Retinal pigment epithelial cell (primary cell): ENCODE measurements at regions not wholly inside any gene's neighbourhood (a gene's known extent, or its start where the extent isn't known, plus 50 kb on each side); places are given as distances from the start of the nearest gene placed in this dataset.

Source experiments
- DNase-seq: peaks from one replicate; pipeline ENCODE4 v3.0.0-alpha.2; 2010; ENCODE audit warnings: low read depth
- H3K4me3 ChIP-seq: 2 replicates; pipeline ENCODE4 v1.5.1; 2011; ENCODE audit warnings: mild to moderate bottlenecking, low read length, control low read depth, moderate library complexity
- CTCF ChIP-seq: conservative IDR thresholded peaks from 2 replicates; pipeline ENCODE4 v1.5.1; 2011; ENCODE audit warnings: low read depth, low read length, control low read depth, inconsistent platforms

GRCh38 chr7:26099236-26099635, 52.8 kb upstream of the NFE2L3 start:
- no peak overlapping the region for H3K4me3 ChIP-seq
- DNase-seq: no peak
- TF ChIP-seq CTCF: no peak

GRCh38 chr7:26100406-26101339, 51.3 kb upstream of the NFE2L3 start:
- no peak overlapping the region for H3K4me3 ChIP-seq
- no peak for TF ChIP-seq CTCF
- DNase-seq: no peak

- no peak for TF ChIP-seq CTCF
- no peak for DNase-seq
- H3K4me3 ChIP-seq: no peak overlapping the region
These were observed 50.4 kb upstream of the NFE2L3 start for GRCh38 chr7:26101361-26102151.

- no peak for TF ChIP-seq CTCF
- no peak for DNase-seq
- H3K4me3 ChIP-seq: no peak overlapping the region
These were observed 49.8 kb upstream of the NFE2L3 start for GRCh38 chr7:26102176-26102575.
